D721Med (cell line): ENCODE measurements at regions not wholly inside any gene's neighbourhood (a gene's known extent, or its start where the extent isn't known, plus 50 kb on each side); places are given as distances from the start of the nearest gene placed in this dataset.

Experiments used
- DNase-seq: peaks from one replicate; pipeline ENCODE4 v3.0.0; 2011; ENCODE audit warnings: low spot score; ENCODE audit not compliant: insufficient read length
- FAIRE-seq: peaks from 2 replicates; lab custom pipeline; 2011; peaks lifted over from hg19 to GRCh38; lab: Jason Lieb, UNC
- CTCF ChIP-seq: IDR thresholded peaks from 2 replicates; pipeline ENCODE4 v1.5.1; 2012; ENCODE audit warnings: mild to moderate bottlenecking, control low read depth; ENCODE audit not compliant: insufficient read depth; ENCODE audit errors: missing control alignments

DNA sequence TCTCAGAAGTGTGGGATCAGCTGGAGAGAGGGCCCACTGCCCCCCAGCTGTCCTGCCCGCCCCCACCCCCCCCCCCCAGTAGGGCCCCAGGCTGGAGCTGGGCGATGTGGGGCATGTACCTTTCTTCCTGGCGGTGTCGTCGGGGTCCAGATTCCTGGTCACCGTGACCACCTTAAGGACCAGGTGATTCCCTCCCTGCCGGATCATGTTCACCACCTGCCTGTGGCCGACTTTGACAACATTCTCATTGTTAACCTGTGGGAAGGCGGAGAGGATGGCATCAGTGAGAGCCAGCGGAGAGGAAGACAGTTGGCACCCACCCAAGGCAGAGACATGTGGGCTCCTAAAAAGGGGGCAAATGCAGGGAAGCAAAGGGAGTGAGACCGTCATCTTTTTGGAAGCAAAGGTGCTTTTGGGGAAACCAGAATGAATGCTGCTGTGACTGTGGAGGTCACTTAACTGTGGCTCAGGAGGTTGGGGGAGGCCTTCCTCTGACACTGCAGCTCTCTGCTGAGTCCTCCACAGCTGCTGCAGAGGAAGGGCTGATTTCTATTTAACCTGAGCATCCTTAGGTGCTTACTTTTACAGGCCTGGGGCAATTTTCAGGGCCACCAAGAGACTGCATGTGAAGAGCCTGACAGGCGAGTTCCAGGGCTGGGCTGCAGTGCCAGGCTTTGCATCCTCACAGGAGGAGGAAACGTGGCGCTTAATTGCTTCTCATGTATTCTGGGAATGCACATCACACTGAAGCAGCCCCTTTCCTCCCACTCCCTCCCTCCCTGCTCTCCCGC is 104.5 kb downstream of the CTTN start:
- no peak for FAIRE-seq
- TF ChIP-seq CTCF: no peak
- DNase-seq: no peak

- no peak for FAIRE-seq
- no peak for DNase-seq
- TF ChIP-seq CTCF: peak; percentile 21
Observed at GRCh38 chr11:70503468-70504221, 105.3 kb downstream of the CTTN start.

DNA sequence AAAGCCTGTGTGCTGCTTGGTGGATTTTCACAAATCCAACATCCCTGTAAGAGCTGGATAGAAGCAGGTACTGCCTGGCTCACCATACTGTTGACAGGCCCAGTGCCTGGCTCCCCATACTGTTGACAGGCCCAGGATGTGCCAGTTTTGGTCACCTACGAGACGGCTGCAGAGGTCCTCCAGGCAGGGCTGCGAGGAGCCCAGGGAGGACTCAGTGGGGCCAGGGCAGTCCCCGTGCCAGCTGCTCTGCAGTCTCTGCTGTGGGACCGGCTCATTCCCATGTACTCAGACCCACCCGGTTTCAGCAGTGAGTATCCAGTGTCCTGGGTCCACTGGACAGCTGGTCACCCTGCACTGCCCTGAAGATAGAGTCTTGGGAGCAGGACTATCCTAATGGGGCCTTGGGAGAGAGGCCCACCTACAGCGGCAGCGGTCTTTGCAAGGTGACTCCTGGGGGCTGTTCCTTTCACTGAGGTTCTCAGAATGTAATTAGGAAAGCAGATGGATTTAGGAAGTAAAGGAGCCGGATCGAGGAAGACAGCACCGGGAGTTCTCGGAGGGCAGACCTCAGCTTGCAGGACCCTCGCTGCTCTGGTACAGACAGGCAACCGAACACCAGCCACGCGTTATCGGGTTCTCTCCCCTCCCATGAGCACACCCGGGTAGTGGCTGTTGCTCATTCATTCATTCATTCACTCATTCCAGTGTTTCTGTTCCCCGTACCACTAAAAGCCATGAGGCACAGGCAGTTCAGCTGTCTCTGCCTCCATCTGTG is 106.1 kb downstream of the CTTN start:
- no peak for DNase-seq

GRCh38 chr11:70505331-70505731 is 107.0 kb downstream of the CTTN start:
- TF ChIP-seq CTCF: no peak
- DNase-seq (no peak), FAIRE-seq (no peak)

More for the DNA sequence above, 106.1 kb downstream of the CTTN start:
- no peak for FAIRE-seq
- no peak for TF ChIP-seq CTCF

DNA sequence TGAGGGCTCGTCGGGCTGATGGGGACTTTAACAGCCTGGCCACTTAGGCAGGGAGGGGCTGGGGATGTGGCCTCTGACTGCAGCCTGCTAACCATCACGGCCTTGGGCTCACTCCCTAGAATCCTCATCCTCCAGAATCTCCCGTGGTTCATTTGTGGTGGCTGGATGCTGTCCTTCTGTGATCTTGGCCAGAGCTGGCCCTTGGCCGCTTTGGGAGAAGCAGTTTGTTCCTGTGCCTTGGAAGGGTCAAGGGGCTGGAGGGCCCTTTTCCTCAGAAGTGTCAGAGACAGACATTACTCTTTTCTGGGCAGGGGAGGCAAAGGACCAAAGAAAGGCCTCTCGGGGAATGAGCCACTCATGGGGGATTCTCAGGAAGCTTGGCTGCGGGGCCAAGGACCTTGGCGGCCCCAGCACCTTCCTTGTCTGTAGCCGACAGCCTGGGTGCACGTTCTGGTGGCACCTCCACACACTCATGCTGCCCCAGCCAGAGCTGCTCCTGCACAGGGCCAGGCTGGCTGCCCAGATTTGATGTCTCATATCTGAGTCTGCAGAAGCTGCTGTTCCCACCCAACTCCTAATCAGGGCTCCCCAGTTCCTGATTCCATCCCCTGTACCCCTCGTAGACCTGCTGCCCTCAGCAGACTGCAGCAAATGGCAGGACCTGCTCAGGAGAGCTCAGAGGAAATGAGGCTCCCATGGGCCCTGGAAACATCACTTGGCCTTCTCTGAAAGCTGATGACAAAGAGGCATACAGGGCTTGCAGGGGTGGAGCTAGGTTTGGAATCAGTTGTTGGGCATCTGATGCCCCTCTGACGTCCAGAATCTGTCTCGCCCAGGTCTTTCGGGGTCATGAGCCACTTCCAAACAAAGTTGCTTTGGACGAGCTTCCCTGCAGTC is 107.7 kb downstream of the CTTN start:
- no peak for TF ChIP-seq CTCF
- no peak for DNase-seq
- FAIRE-seq: no peak

DNA sequence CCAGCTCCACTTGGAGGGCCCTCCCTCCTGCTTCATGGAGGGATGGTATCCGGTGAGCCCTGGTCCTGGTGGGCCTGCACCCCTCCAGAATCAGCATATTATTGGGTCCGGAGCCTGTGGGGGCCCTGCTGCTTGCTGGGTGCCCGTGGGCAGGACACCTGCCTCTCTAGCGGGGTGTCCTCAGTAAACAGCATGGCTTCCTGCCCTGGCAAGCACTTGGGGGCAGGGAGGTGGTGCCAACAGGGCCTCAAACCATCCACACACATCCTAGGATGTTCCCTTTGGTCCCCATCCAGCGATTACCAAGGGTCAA is 108.3 kb downstream of the CTTN start:
- no peak for TF ChIP-seq CTCF
- no peak for FAIRE-seq
- DNase-seq: no peak
